Superior temporal gyrus (tissue), 1 donor: ENCODE measurements at regions not wholly inside any gene's neighbourhood (a gene's known extent, or its start where the extent isn't known, plus 50 kb on each side); places are given as distances from the start of the nearest gene placed in this dataset.
A peak's percentile ranks its signal among the peaks of the same experiment; 100 is the strongest.
"Not testable (repeated sequence)": the region's sequence is repeated elsewhere in the genome, so short reads cannot be mapped to it uniquely, and the experiment has no call there.

Experiments
- DNase-seq: peaks from one replicate; pipeline ENCODE4 v3.0.0-alpha.2; 2016; ENCODE audit errors: extremely low spot score

DNA sequence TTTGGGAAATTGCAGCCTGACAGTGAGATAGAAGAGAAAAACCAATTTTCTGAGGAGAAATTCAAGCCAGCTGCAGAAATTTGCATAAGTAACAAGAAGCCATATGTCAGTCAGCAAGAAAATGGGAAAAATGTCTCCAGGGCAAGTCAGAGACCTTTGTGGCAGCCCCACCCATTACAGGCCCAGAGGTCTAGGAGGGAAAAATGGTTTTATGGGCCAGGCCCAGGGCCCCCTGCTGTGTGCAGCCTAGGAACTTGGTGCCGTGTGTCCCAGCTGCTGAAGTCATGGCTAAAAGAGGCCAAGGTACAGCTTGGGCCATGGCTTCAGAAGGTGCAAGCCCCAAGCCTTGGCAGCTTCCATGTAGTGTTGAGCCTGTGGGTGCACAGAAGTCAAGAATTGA is 296.1 kb downstream of the TTC6 start:
- not testable (repeated sequence) for DNase-seq

DNA sequence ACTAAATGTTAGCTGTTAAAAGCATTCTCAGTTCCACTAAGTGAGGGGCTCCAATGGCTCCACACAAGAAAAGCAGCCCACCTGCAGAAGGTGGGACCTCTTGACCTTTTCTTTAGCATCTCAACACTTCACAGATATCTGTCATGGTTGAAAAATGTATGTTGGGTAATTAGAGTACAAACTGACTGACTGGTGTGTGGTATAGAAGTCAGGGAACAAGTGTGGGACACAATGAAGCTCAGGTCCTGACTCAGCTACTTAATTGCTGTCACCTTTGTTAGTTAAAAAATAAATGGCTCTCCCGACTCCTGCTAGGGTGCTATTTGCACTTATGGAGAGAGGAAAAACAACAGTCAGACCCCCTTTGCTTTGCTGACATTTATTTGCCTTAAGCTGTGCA is 299.0 kb downstream of the TTC6 start:
- DNase-seq, result no peak

DNA sequence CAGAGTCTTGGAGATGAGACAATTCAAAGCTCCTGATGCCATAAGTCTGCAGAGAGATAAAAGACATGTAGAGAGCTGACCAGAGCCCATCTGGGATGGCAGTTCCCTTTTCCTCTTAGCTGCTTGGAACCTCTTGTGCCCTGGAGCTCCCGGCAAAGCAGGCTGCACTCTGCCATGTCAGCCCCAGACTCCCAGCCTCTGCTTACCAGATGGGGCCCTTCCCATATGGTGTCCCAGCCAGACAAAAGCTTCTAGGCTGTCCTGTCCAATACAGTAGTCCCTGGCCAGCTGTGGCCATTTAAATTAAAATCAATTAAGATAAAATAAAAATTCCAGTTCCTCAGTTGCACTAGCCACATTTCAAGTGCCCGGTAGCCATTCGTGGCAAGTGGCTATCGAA is 303.9 kb downstream of the TTC6 start:
- DNase-seq, result no peak

DNA sequence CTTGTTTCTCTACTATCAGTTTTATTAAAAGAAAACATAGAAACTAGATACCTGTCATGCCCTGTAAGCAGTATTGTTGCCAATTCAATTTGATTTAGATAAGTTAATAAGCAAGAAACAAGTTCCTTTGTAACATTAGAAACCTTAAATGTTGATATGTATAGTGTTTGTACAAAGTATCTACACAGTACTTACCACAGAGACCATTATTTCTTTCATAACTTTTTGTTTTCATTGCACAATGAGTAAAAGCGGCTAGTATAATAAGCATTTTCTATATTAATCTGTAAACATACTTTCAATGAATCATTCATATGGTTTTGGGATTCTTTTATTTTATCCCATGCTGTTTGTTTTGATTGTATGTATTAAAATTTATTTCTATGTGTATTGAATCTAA is 305.1 kb downstream of the TTC6 start:
- DNase-seq, result no peak

DNA sequence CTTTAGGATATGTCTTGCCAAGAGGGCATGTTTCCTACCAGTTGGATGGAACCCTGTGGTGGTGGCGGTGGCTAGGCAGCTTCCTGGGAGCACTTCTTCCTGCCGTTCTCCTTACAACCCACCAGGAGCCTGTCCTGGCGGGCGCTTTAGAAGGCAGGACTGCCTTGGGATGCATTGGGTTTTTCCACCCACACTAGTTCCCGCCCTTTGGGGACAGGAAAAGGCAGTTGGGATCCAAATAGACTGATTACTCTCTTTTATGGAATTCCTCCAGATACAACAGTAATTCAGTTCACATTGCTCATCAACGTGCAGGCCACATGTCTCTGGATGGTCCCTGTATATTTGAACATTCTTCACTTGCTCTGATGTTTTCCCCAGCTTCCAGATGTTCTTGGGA is 305.7 kb upstream of the SSTR1 start:
- no peak for DNase-seq

DNA sequence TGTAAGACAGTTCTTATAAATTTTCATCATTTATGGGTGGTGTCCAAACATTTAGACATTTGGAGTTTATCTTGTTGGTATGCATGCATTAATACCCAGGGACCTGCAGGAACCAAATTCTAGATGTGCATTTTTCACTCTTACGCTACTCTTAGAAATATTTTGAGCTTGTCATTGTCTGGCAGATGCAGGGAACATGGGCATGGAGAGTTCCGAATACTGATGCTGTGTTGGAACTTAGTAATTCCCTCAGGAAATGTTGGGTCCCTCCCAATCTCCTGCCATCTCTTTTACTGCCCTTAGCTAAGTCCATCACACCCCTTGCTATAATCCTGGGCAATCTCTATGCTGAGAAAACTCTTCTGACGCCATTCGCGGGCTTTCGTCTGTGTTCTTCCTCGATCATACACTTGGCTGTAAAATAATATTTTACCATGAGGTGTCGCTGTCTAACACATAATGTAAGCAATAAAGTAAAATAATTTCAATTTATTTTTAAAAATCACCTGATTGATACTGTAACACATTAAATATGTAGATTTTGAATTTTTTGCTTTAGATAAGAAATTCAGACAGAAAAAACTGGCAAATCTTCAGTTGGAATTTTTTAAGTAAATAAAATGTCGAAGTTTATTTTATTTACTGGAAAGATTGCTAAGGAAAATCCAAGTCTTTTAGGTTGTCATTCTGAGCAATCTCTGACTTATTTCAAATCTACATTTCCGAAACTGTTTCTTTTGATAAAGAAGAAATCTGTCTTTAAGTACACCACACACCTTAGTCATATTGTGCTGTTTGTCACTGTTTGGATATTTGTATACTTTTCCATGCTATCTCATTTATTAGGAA is 304.1 kb upstream of the SSTR1 start:
- peak; percentile 79 for DNase-seq

DNA sequence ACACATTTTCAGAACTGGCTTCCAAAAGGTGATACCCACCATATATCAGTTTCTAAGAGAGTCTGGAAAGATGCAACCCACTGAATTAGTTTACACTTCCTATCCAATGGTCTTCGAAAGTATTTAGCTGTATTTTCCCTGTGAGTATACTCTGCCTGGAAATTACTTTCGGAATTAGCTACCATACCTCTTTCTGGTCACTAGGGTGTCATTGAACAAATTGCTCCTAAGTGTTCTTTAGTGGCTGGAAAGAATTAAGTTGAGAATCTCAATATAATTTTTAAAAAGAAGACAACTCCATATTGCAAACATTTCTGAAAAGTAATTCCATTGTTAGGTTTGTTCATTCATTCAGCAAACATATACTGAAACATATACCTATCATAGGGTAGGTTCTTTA is 283.1 kb upstream of the SSTR1 start:
- no peak for DNase-seq

DNA sequence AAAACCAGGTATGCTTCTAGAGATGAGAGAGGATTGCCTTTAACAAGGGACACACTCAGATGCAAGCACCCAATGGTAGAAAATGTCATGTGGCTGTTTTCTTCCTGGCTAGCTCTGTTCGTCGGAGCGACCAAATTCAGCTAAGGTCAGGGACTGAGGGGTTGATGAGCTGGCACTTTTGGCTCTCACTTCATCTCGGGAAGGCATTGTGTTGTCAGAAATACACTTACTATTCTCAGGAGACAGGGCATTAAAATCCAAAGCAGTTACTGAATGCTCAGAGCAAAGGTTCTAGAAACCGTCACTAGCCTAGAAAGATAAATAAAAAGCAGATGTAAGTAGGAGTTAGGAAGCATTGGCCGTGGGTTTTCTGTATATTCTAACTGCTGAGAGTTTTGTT is 275.7 kb upstream of the SSTR1 start:
- DNase-seq, result no peak

DNA sequence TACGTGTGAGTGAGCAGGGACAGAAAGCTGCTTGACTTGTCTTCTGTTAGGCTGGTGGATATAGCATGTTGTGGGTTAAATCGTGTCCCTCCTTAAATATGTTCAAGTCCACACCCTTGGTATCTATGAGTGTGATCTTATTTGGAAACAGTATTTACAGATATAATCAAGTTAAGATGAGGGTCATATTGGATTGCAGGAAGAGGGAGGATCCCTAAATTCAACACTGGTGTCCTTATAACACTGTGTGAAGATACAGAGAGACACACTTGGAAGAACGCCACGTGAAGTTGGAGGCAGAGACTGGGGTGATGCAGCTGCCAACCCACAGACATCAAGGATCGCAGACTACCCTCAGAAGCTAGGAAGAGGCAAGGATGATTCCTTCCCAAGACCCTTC is 275.2 kb upstream of the SSTR1 start:
- no peak for DNase-seq

DNA sequence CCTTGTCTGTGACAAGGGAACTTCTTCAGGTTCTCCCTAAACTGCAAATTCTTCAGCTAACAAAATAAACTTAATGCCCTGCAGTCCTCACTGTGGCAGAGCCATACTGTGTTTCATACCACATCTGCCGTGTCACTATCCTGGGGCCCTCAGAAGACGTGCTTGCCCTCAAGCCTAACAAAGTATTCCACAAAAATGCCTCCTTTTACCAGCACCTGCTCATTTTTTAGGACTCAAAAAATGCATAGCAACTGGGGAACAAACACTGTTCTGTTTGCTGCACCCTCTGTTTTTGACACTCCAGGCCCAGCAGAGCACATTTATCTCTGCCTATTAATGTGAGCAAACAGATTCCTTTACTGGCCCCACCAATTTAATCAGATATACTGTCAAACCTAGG is 270.7 kb upstream of the SSTR1 start:
- no peak for DNase-seq

DNA sequence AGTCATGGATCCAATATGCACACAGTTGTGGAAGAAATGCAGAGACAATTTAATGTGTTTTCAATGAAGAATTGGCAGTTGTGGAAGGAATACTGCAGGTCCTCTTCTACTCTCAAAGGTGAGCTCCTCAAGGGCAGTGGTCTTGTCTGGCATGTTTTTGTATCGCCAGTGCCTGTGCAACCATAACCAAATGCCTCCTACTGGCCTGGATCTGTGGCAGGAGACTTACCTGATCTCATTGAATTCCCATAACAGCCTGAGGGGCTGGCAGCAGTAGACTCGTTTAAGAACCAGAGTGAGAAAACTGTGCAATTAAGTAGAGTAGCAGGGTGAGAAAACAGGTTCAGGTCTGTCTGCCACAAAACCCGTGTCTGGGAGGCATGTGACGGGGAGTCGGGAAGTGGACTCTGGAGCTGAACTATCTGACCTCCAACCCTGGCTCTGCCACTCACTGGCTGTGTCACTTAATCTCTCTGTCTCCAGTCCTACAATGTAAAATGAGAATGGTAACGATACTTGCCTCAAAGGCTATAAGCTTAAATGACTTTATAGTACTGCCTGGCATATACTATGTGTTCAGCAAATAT is 268.2 kb upstream of the SSTR1 start:
- DNase-seq, result no peak

DNA sequence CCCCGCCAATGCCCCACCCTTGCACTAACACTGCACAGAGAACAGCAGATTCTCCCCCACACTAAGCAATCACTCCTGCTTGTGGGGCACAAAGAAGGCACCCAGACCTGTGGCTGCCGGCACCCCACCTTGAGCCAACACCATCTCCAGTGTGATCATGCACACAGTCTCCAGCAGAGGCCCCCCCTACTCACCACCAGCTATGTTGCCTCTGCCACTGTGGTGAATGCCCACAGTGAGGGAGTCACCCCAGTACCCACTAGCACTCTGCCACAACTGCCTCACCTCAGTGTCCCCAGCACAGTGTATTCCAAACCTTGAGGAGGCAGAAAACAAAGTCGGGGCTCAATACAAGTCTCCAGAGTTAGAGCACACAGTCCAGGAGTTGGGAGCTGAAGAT is 261.7 kb upstream of the SSTR1 start:
- DNase-seq, result no peak

DNA sequence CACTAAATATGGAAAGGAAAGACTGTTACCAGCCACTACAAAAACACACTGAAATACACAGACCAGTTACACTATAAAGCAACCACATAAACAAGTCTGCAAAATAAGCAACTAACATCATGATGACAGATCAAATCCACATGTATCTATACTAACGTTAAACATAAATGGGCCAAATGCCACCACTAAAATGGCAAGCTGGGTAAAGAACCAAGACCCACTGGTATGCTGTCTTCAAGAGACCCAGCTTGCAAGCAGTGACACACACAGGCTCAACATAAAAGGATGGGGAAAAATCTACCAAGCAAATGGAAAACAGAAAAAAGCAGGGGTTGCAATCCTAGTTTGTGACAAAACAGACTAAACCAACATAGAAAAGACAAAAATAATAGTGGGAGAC is 260.9 kb upstream of the SSTR1 start:
- no peak for DNase-seq

DNA sequence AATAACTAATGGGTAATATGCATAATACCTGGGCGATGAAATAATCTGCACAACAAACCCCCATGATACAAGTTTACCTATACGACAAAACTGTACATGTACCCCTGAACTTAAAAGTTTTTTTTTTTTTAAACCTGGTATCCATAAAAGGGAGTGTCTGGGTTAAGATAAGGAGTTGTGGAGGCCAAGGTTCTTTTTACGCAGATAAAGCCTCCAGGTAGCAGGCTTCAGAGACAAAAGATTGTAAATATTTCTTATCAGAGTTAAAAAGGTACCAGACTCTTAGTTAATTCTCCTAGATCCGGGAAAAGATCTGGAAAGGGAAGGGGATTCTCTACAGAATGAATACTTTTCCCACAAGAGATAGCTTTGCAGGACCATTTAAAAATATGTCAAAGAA is 259.4 kb upstream of the SSTR1 start:
- no peak for DNase-seq

DNA sequence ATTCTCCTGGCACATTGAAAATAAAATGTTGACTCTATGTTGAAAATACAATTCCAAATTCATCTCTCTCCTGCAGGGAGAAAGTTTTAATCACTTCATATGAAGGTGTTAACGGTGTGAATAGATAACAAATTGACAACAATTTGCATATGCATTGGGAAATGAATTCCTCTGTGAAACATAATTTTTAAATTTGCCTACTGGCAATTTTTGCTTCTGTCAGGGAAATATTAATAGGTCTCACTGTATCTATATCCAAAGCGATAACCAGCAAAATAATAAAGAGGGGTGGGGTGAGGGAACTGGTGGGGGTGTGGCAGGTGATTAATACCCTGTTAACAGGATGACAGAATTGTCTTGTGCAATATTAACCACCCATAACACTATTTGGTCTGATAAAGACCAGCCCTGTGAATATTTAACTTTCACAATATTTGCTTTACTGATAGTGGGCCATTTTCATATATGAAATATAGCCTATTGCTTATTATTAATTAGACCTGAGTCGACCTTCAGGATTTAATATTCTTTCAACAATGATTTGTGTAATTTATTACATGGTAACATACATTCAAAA is 239.0 kb upstream of the SSTR1 start:
- no peak for DNase-seq

DNA sequence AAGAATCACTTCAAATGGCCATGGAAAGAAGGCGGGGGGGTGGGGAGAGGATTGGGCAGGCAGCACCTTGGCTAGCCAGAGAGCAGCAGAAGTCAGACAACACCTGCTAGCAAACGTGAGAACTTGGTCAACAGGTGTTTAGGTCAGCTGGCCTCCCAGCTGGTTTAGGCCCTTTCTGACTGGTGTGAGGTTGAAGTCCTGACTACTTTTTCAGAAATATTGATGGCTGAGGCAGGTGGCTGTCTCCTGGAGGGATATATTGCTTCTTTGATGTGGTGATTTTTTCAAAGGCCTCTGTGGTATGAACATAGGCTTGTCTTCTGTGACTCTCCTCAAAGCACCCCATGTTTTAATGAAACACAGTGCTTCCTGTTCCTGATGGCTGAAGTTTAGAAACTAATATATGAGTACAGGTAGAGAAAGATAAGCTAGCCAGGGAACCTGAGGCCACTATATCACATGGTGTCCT is 238.2 kb upstream of the SSTR1 start:
- DNase-seq, result no peak

DNA sequence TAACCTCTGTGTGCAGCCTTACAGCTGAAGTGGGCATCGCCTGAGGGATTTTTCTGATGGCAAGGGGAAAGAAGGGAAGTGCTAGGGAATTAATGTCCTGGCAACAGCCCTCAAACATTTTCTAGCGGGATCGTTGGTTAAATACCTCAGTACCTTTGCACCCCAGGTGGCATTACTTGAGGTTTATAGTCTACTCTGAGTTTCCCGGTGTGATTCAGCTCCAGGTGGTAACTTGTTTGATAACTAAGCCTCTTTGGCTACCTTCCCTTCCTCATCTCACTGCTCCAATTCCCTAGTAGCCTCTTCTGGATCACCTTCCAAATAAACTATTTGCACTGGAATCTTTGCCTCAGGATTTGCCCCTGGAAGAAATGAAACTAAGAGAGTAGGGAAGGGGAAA is 237.0 kb upstream of the SSTR1 start:
- no peak for DNase-seq

DNA sequence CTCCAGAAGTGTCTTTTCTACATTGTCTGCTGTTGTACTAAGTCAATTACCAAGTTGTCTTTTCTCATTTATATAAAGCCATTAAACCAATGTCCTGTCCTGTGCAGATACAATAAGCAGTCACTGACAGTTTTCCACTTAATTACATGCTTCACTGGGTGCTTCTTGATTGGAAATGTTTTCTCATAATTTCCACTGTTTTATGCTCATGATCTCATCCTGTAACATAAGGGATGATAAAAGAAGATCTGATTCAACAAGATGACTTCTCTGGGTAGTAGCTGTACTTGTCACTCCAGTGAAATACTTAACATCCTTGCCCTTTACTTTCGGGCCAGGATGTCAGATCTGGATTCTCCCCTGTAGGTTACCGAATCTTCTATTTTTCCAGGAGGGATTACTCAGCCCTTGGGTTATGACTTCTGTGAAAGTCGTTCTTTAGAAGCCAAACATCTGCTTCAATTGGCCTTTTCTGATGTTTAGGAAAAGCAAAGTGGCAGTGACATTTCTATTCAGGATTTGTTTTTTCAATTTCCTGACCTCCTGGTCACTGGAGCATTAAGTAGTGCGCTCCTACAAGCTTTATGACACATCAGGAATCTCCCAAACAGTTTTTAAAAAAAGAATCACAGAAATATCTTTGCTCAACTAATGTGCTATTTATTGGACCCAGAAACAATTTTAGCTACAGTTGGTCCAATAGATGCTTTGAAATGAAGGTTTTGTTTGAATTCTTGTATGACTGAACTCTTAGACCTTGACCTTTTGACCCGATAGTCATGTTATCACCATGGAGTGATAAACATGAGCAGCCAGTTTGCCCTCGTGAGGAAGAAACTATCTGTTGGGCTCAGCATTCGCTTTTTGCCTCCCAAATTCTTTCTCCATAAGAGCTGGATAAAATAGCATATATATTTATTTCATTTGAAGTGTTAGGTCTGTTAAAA is 234.5 kb upstream of the SSTR1 start:
- no peak for DNase-seq

DNA sequence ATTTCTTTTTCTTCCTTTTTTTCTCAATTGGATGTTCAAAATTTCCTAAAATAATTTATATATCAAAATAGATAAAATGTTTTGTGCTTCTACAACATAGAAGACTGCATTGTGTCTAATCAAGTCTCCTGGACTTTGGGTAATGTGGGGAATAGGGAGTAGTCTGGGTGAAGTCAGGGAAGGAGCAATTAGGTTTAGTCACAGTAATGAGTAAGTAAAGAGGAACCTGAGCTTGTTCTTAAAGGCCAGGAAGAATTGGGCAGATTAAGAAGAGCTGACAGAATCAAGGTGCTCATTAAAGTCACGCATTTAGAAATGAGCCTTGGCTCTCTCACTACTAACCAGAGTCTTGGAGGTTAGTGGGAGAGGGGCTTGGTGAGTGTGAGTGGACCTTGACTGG is 233.3 kb upstream of the SSTR1 start:
- no peak for DNase-seq

DNA sequence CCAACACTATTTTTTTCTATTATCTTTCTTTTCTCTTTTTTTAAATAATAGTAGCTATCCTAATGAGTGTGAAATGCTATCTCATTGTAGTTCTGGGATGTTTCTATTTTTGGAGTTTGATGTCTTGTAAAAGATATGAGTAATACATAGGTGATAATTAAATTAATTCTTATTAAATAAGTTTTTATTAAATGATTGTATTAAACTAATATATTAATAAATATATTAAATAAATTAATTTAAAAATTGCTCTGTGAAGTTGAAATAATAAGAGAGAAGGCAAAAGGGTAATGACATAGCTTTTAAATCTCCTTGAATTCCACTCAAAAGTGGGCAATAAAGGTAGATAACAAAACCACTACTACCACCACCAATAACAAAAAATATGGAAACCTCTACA is 230.2 kb upstream of the SSTR1 start:
- no peak for DNase-seq

DNA sequence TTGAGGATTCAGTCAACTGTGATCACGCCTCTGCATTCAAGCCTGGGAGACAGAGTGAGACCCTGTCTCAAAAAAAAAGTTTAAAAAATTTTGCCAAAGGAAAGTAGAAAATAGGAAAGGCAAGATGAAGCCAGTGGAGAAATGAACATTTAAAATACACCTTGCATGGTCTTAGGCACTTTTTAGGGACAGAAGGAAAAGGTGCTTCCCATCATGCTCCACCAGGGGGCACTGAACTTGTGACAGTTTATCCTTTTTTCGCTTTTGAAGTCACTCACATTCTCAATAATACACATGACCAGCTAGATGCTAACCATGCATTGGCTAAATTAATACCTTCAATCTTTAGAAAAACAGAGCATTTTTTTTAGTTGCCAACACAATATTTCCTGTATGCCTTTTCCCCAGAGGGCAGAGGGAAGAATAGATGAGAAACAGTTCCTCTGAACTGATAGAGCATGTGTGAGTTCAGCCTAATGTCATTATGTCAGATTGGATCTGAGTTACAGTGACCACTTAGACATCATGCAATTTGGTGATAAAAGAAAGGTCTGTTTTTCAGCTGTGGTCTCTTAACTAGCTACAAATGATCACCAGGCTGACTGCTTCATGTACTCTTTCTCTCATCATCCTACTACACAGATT is 221.8 kb upstream of the SSTR1 start:
- peak; percentile 59 for DNase-seq

DNA sequence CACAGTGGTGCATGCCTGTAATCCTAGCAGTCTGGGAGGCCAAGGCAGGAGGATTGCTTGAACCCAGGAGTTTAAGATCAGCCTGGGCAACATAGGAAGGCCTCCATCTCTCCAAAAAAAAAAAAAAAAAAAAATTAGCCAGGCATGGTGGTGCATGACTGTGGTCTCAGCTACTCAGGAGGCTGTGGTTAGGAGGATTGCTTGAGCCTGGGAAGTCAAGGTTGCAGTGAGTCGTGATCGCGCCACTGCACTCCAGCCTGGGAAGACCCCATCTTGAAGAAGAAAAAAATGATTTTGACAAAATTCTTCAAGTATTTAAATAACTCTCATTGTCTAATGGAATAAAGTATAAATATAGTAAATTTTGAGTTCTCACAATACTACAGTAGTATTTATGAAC is 219.2 kb upstream of the SSTR1 start:
- DNase-seq, result no peak
